ENCODE measurements at regions not wholly inside any gene's neighbourhood (a gene's known extent, or its start where the extent isn't known, plus 50 kb on each side); places are given as distances from the start of the nearest gene placed in this dataset.
A peak's percentile ranks its signal among the peaks of the same experiment; 100 is the strongest.
"Not testable (repeated sequence)": the region's sequence is repeated elsewhere in the genome, so short reads cannot be mapped to it uniquely, and the experiment has no call there.

DNA sequence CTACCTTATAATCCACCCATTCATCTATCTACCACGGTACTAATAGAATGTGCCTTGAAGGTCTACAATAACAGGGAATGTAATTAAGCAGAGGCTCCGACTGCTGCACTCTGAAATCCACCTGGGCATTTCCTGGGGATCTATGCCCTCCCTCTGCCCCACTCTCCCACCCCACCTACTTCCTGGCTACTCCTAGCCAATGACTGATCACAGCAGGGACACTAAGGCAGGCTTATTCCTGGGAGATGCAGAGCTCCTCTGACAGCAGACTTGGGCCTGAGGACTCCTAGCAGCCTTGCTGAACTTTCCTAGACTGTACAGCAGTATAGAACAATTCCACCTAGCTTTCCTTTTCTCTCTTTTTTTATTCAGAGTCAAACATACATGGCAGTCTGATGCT is 91.1 kb upstream of the DHRS4 start:
- H3K4me1 Mint-ChIP-seq (ENCODE audit: low read depth) = no peaks in the 10 kb centered on the region
- no peak overlapping the region for H3K27ac Mint-ChIP-seq
- H3K4me3 Mint-ChIP-seq = no peak overlapping the region
- no peaks in the 10 kb centered on the region for H3K9me3 Mint-ChIP-seq
- peaks cover 10% of the 10 kb centered on the region for H3K27me3 Mint-ChIP-seq
- no peaks in the 10 kb centered on the region for H3K36me3 Mint-ChIP-seq (ENCODE audit: low read depth)

DNA sequence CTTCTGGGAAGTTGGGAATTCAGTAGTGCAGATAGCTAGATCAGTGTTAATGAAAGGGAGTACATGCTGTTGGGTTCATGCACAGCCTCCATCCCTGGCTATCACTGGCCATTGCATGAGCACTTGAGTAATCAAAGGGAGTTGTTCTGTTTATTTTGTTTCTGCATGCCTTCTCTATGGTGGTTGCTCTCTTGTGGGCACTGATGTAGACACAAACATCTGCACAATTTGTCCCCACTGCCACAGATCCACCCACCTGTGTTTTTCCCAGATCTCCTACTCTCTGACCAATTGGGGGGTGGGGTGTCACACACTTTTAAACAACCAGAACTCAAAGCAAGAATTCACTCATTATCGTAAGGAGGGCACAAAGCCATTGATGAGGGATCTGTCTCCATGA is 89.7 kb upstream of the DHRS4 start:
- Mint-ChIP-seq H3K36me3 (ENCODE audit: low read depth) (no peaks in the 10 kb centered on the region), H3K4me3 (no peak overlapping the region), H3K9me3 (no peaks in the 10 kb centered on the region), H3K27ac (no peak overlapping the region), H3K27me3 (peaks cover 16% of the 10 kb centered on the region), H3K4me1 (ENCODE audit: low read depth) (no peaks in the 10 kb centered on the region)

DNA sequence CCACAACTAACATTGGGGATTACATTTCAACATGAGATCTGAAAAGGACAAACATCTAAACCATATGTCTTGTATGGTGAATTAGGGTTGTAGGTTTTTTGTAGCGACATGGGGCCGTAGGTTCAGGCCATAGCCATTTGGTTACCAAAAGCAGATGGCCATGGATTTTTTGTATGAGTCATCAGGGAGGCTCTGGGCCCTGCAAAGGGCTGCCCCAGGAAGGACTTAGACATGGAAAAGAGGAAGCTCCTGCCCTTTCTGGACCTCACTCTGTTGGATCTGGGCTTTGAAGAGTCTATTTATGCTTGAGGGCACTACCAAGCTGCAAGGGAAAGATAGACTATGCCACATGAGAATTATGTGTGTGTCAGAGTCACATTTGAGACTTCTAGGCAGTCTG is 89.3 kb upstream of the DHRS4 start:
- Mint-ChIP-seq H3K4me3 (no peak overlapping the region), H3K4me1 (ENCODE audit: low read depth) (no peaks in the 10 kb centered on the region), H3K9me3 (no peaks in the 10 kb centered on the region)

DNA sequence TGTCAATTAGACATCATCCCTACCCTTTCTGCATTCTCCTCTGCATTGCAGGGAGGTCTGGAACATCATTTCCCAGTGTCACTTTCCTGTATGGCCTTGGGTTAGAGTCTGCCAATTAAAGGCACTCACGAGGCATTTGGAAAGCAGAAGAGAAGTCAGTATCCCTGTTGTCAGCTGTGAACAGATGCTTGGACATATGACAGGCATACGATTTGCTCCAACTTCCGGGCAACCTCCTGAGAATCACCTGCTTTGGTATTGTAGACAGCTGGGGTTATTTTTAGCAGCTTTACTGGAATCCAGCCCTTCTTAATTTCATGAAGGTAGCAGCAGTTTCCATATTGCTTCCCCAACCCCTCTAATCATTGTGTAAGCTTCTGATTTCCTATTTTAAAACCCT is 88.7 kb upstream of the DHRS4 start:
- Mint-ChIP-seq H3K4me3 (no peak overlapping the region), H3K27ac (no peak overlapping the region), H3K27me3 (peaks cover 23% of the 10 kb centered on the region), H3K36me3 (ENCODE audit: low read depth) (no peaks in the 10 kb centered on the region), H3K9me3 (no peaks in the 10 kb centered on the region), H3K4me1 (ENCODE audit: low read depth) (no peaks in the 10 kb centered on the region)

More for the DNA sequence above, 89.3 kb upstream of the DHRS4 start:
- Mint-ChIP-seq H3K36me3 (ENCODE audit: low read depth) (no peaks in the 10 kb centered on the region), H3K27me3 (peaks cover 20% of the 10 kb centered on the region), H3K27ac (no peak overlapping the region)

DNA sequence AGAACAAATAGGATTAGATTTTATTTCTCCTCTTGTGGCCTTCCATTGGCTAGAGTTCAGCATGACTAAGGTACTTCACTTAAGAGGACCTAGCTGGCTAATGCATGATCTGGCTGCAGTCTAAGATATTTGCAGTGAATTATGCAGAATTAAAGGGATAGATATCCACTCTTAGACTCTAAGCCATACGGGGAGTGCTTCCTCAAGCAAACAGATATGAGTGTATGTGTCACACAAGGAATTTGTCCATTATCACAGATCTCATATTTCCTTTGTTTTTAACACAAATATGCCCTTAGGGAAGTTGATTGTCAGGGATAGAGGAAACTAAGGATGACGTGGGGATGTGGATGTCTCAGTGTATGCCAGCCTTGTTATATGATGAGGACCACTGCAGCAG is 88.1 kb upstream of the DHRS4 start:
- Mint-ChIP-seq H3K4me3 (no peak overlapping the region), H3K9me3 (no peaks in the 10 kb centered on the region), H3K27ac (no peak overlapping the region), H3K27me3 (peaks cover 29% of the 10 kb centered on the region), H3K36me3 (ENCODE audit: low read depth) (no peaks in the 10 kb centered on the region), H3K4me1 (ENCODE audit: low read depth) (no peaks in the 10 kb centered on the region)

DNA sequence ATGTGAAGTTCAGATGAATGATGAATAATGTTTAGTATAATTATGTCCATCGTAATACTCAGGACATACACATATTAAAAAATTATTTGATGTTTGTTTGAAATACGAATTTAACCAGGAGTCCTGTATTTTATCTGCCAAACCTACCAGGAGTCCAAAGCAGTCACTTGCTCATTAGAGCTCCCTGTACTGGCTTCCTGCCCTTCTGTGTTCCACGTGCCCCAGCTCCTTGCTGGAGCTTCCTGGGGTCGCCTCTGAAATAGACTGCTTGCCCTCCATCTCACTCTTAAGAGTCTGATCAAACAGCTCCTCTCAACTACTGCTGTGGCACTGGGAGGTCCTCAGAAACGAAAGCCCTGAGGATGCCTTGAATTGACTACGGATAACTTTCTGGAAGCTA is 87.3 kb upstream of the DHRS4 start:
- no peaks in the 10 kb centered on the region for H3K9me3 Mint-ChIP-seq
- H3K27ac Mint-ChIP-seq = no peak overlapping the region
- H3K4me1 Mint-ChIP-seq (ENCODE audit: low read depth) = no peaks in the 10 kb centered on the region
- H3K27me3 Mint-ChIP-seq = peaks cover 34% of the 10 kb centered on the region
- H3K36me3 Mint-ChIP-seq (ENCODE audit: low read depth) = no peaks in the 10 kb centered on the region
- no peak overlapping the region for H3K4me3 Mint-ChIP-seq

DNA sequence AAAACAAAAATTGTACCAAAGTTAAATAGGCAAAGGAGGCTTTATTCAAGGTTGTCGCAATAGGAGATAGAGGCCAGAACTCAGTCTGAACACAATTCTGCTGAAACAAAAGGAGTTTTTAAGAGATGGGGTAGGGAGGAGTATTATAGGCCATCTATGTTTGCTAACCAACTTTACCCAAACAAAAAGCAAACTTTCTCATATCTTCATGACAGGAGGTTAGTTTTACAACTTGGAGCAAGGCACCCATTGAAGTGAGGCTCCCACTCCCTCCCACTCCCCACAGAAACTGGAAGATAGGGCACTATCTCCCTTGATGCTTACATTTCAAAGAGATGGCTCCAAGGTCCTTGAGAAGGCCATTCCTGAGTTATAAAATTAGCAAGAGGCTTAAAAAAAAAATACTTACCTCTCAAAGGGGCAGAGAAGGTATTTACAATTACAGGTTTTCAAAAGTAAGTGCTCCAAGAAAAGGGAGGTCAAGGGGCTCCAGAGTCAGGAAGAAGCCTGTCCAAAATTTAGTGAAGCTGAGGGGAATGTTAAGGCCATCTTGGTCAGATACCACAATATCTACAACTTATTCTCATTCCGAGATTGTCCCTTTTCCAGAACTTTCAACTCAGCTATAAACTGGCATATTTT is 84.4 kb upstream of the DHRS4 start:
- no peaks in the 10 kb centered on the region for H3K4me1 Mint-ChIP-seq (ENCODE audit: low read depth)
- no peak overlapping the region for H3K27ac Mint-ChIP-seq
- H3K4me3 Mint-ChIP-seq = no peak overlapping the region
- peaks cover 39% of the 10 kb centered on the region for H3K27me3 Mint-ChIP-seq
- H3K9me3 Mint-ChIP-seq = no peaks in the 10 kb centered on the region
- H3K36me3 Mint-ChIP-seq (ENCODE audit: low read depth) = no peaks in the 10 kb centered on the region

DNA sequence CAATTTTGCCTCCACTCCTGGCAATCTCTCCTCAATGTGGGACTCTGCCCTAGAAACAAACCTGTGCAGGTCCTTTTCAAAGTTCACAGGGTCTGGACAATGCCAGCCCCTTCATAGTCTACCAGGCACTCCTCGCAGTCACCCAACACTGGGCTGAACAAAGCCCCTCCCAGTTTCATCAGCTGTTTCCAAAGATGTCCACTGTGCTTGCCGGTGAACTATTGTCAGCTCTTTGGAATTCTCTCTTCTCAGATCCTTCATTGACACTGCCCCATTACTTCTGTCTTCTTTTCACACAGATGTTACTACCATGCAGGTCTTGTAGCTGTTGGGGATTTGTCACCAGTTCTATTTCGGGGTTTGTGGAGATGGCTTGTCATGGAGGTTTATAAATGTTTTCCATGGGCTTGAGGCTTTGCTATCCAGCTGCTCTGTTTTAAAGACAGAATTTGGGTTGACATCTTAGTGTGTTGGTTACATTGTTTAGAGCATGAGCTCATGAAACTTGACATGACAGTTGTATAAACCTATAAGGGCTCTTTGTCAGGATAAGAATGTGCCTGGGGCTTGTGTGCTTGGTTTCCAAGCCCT is 77.3 kb upstream of the DHRS4 start:
- peaks cover 23% of the 10 kb centered on the region for H3K4me1 Mint-ChIP-seq (ENCODE audit: low read depth)
- H3K36me3 Mint-ChIP-seq (ENCODE audit: low read depth) = no peaks in the 10 kb centered on the region
- peaks cover 15% of the 10 kb centered on the region for H3K27me3 Mint-ChIP-seq
- no peak overlapping the region for H3K4me3 Mint-ChIP-seq
- no peaks in the 10 kb centered on the region for H3K9me3 Mint-ChIP-seq
- peak overlapping the region; percentile 24 for H3K27ac Mint-ChIP-seq

DNA sequence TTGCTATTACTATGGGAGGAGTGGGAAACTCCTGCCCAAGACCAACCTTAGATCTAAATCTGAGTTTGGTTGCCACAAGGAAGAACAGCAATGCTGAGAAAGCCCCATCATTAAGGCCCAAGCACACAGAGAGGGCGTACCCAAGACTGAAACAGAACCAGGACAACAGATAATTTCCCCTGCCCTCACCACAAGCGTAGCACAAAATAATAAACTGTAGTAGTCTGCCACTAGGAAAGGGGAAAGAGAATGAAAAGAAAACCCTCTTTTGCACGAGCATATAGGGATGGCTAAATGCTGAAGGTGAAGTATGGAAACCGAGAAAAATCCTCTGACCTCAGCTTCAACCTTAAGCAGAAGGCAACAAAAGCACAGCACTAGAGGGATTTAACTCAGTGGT is 76.5 kb upstream of the DHRS4 start:
- H3K36me3 Mint-ChIP-seq (ENCODE audit: low read depth) = no peaks in the 10 kb centered on the region
- H3K4me1 Mint-ChIP-seq (ENCODE audit: low read depth) = peaks cover 23% of the 10 kb centered on the region
- H3K27me3 Mint-ChIP-seq = peaks cover 15% of the 10 kb centered on the region
- no peaks in the 10 kb centered on the region for H3K9me3 Mint-ChIP-seq
- peak overlapping the region; percentile 83 for H3K27ac Mint-ChIP-seq
- peak overlapping the region; percentile 38 for H3K4me3 Mint-ChIP-seq

DNA sequence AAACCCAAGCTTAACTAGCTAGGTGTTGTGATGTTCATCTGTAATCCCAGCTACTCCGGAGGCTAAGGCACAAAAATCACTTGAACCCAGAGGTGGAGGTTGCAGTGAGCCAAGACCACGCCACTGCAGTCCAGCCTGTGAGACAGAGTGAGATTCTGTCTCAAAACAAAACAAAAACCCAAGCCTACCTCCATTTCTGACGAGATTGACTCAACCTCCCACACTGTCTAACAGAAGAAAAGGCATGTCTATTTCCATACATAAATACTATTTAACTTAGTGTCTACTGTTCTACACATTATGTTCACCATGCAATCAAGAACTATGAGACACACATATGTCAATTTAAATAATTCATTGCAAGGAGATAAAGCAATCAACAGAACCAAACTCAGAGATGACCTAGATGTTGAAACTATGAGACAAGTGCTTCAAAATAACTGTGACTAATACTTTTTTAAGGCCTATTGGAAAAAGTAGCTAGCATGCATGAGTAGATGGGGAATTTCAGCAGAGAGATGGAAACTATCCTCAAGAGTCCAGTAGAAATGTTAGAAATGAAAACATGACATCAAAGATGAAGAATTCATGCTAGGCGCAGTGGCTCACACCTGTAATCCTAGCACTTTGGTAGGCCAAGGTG is 75.9 kb upstream of the DHRS4 start:
- Mint-ChIP-seq H3K27me3 (peaks cover 15% of the 10 kb centered on the region), H3K9me3 (no peaks in the 10 kb centered on the region), H3K27ac (peak overlapping the region; percentile 83), H3K4me3 (no peak overlapping the region), H3K36me3 (ENCODE audit: low read depth) (no peaks in the 10 kb centered on the region), H3K4me1 (ENCODE audit: low read depth) (peaks cover 23% of the 10 kb centered on the region)

DNA sequence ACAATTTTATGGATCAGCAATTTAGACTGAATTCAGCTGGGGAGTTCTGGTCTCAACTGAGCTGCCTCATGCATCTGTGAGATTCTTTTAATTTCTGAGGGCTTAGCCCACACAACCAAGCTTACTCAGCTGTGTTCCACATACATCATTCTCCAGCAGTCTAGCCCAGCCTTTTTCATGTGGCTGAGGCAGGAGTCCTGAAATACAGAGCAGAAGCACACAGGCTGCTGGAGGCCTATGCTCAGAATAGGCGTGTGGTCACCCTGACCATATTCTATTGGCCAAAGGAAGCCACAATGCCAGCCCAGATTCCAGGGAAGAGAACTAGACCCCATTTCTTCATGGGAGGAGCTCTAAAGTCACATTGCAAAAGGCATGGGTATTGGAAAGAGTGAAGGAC is 72.3 kb upstream of the DHRS4 start:
- peaks cover 23% of the 10 kb centered on the region for H3K4me1 Mint-ChIP-seq (ENCODE audit: low read depth)
- peaks cover 13% of the 10 kb centered on the region for H3K27me3 Mint-ChIP-seq
- no peak overlapping the region for H3K27ac Mint-ChIP-seq
- H3K9me3 Mint-ChIP-seq = no peaks in the 10 kb centered on the region
- H3K4me3 Mint-ChIP-seq = no peak overlapping the region
- no peaks in the 10 kb centered on the region for H3K36me3 Mint-ChIP-seq (ENCODE audit: low read depth)

DNA sequence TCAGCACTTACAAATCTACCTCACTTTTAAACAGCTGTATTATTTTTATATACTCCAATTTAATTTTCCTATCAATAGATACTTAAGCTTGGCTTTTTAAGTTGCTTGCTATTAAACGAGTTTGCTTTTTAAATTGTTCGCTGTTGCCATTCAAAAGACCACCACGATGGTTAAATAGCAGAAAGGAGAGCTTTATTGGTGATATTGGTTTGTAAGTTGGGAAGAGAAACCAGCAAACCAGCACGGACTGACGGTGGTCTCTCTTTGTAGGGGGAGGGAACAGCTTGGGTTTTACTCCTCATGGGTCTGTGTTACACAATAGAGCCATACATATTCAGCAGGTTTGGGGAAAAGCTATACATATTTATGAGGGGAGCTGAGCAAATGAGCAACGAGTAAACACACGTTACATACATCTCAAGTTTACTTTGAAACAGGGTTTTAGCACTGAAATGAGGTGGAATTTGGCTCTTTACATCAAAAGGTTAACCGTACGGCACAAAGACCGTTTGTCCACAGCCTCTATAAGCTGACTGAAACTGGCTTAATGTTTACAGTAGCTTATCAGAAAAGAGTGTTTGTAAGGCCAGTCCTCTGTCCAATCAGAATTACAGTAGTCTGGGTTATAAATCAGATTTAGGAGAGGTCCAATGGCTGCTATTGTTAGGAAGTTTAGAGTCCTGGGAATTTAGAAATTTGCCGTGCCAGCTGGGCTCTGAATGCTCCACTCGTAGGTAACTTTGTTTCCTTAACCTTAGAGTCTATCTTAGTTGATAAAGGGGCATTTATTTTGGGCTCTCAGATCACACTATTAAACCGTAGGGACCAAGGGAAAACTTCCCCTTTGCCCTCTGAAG is 69.7 kb upstream of the DHRS4 start:
- no peak overlapping the region for H3K27ac Mint-ChIP-seq
- no peaks in the 10 kb centered on the region for H3K4me1 Mint-ChIP-seq (ENCODE audit: low read depth)
- no peak overlapping the region for H3K4me3 Mint-ChIP-seq
- no peaks in the 10 kb centered on the region for H3K36me3 Mint-ChIP-seq (ENCODE audit: low read depth)
- peaks cover 4% of the 10 kb centered on the region for H3K9me3 Mint-ChIP-seq
- H3K27me3 Mint-ChIP-seq = peaks cover 30% of the 10 kb centered on the region

DNA sequence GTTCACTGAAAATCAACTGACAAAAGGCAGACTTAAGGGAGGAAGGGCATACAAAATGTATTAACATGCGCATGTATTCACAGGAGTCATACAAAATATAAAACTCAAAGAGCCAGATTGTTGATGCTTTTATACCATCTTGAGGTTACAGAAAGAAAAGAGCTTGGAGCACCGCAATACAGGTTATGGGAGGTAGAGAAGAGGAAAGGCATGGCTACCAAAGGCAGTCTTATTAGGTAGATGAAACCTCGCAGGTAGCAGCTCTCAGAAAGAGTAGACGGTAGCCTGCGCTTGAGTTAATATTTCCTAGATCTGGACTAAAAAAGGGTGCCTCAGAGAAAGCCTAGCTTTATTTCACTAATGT is 69.0 kb upstream of the DHRS4 start:
- peaks cover 4% of the 10 kb centered on the region for H3K9me3 Mint-ChIP-seq
- no peaks in the 10 kb centered on the region for H3K4me1 Mint-ChIP-seq (ENCODE audit: low read depth)
- no peak overlapping the region for H3K27ac Mint-ChIP-seq
- H3K36me3 Mint-ChIP-seq (ENCODE audit: low read depth) = no peaks in the 10 kb centered on the region
- H3K27me3 Mint-ChIP-seq = peaks cover 34% of the 10 kb centered on the region
- no peak overlapping the region for H3K4me3 Mint-ChIP-seq

DNA sequence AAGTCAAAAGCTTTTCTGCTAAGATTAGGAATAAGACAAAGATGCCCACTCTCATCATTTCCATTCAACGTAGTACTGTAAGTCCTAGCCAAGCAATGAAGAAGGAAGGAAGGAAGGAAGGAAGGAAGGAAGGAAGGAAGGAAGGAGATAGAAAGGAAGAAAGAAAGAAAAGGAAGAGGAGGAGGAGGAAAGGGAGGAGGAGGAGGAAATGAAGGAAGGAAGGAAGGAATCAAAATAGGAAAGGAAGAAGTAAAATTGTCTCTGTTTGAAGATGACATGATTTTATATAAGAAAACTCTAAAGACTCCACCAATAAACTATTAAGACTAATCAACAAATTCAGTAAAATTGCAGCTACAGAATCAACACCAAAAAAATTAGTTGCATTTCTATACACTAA is 66.0 kb upstream of the DHRS4 start:
- Mint-ChIP-seq H3K27me3 (peaks cover 33% of the 10 kb centered on the region), H3K27ac (no peak overlapping the region), H3K4me1 (ENCODE audit: low read depth) (no peaks in the 10 kb centered on the region), H3K36me3 (ENCODE audit: low read depth) (no peaks in the 10 kb centered on the region), H3K4me3 (no peak overlapping the region), H3K9me3 (peaks cover 4% of the 10 kb centered on the region)

DNA sequence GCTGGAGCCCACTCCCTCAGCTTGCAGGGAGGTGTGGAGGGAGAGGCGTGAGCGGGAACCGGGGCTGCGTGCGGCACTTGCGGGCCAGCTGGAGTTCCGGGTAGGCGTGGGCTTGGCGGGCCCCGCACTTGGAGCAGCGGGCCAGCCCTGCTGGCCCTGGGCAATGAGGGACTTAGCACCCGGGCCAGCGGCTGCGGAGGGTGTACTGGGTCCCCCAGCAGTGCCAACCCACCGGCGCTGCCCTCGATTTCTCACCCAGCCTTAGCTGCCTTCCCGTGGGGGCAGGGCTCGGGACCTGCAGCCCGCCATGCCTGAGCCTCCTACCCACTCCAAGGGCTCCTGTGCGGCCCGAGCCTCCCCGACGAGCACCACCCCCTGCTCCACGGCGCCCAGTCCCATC is 61.9 kb upstream of the DHRS4 start:
- not testable (repeated sequence) for H3K4me3 Mint-ChIP-seq; H3K36me3 Mint-ChIP-seq (ENCODE audit: low read depth); H3K27ac Mint-ChIP-seq; H3K4me1 Mint-ChIP-seq (ENCODE audit: low read depth); H3K9me3 Mint-ChIP-seq
- H3K27me3 Mint-ChIP-seq = peaks cover 34% of the 10 kb centered on the region
